AG04450 (cell line): ENCODE measurements at regions not wholly inside any gene's neighbourhood (a gene's known extent, or its start where the extent isn't known, plus 50 kb on each side); places are given as distances from the start of the nearest gene placed in this dataset.
"Not testable (repeated sequence)": the region's sequence is repeated elsewhere in the genome, so short reads cannot be mapped to it uniquely, and the experiment has no call there.

Experiments used
- CTCF ChIA-PET: fragments of 300-600, 350-600 bp; formaldehyde crosslinking; extraction: SDS; loops from one replicate; lab custom pipeline; 2022; ENCODE audit warnings: antibody characterized with exemption, inconsistent platforms; lab: Charles Lee
- POLR2A ChIA-PET: fragments of 350-600 bp; formaldehyde crosslinking; extraction: SDS; loops from one replicate; lab custom pipeline; 2021; ENCODE audit warnings: antibody characterized with exemption, inconsistent platforms; lab: Yijun Ruan, JAX
- DNase-seq: peaks from one replicate; pipeline ENCODE4 v3.0.0-alpha.2; 2011; ENCODE audit warnings: low read depth, low spot score
- H3K27ac ChIP-seq: one replicate; pipeline ENCODE4 v1.5.1; 2012; ENCODE audit warnings: low read depth, low read length, control low read depth
- H3K27me3 ChIP-seq: one replicate; pipeline ENCODE4 v1.6.0; 2012; ENCODE audit warnings: low read length; ENCODE audit not compliant: control insufficient read depth, insufficient read depth
- H3K4me3 ChIP-seq: 2 replicates; pipeline ENCODE4 v1.5.1; 2011; ENCODE audit warnings: mild to moderate bottlenecking, low read depth, low read length, control low read depth
- H3K9me3 ChIP-seq: 2 replicates; pipeline ENCODE4 v1.5.1; 2012; ENCODE audit warnings: low read length; ENCODE audit not compliant: control insufficient read depth, insufficient read depth
- CTCF ChIP-seq: IDR thresholded peaks from 2 replicates; pipeline ENCODE4 v1.5.1; 2011; ENCODE audit warnings: low read depth, low read length, control low read depth, inconsistent platforms

- Histone ChIP-seq H3K4me3 (no peak overlapping the region), H3K9me3 (no peaks in the 10 kb centered on the region), H3K27me3 (peaks cover 8% of the 10 kb centered on the region), H3K27ac (no peak overlapping the region)
- DNase-seq: no peak
- no peak for TF ChIP-seq CTCF
- POLR2A ChIA-PET: no interaction called here
- CTCF ChIA-PET: interaction anchor here (2.1 kb wide), 1 partner anchor 17 kb away, joined by 9 read pairs; no protein-coding TSS in a partner anchor
Measured at GRCh38 chr3:127438951-127439350, 151.1 kb upstream of the PRR20G start.

GRCh38 chr3:127438371-127438770 is 150.5 kb upstream of the PRR20G start:
- CTCF ChIA-PET: interaction anchor here (2.1 kb wide), 1 partner anchor 17 kb away, joined by 9 read pairs; no protein-coding TSS in a partner anchor
- Histone ChIP-seq H3K4me3 (no peak overlapping the region), H3K27ac (no peak overlapping the region), H3K27me3 (peaks cover 8% of the 10 kb centered on the region), H3K9me3 (no peaks in the 10 kb centered on the region)
- no peak for TF ChIP-seq CTCF
- POLR2A ChIA-PET: no interaction called here
- DNase-seq: no peak

- CTCF ChIA-PET, H3K4me3 ChIP-seq, H3K27ac ChIP-seq, POLR2A ChIA-PET, DNase-seq, H3K27me3 ChIP-seq, H3K9me3 ChIP-seq: not testable (repeated sequence)
Measured at GRCh38 chr3:127435299-127435698, 147.5 kb upstream of the PRR20G start.

- H3K9me3 ChIP-seq: no peaks in the 10 kb centered on the region
- DNase-seq: no peak
- H3K27ac ChIP-seq: no peak overlapping the region
- POLR2A ChIA-PET: no interaction called here
- H3K27me3 ChIP-seq: peaks cover 20% of the 10 kb centered on the region
- CTCF ChIA-PET: no interaction called here
- H3K4me3 ChIP-seq: no peak overlapping the region
- no peak for TF ChIP-seq CTCF
Measured at GRCh38 chr3:127431066-127431465, 143.2 kb upstream of the PRR20G start.

- ChIA-PET POLR2A (interaction anchor here (0.6 kb wide), 1 partner anchor 28 kb away, joined by 8 read pairs; no protein-coding TSS in a partner anchor), CTCF (interaction anchor here (1.0 kb wide), 1 partner anchor 27 kb away, joined by 5 read pairs; no protein-coding TSS in a partner anchor)
- H3K9me3 ChIP-seq: no peaks in the 10 kb centered on the region
- peaks cover 27% of the 10 kb centered on the region for H3K27me3 ChIP-seq
- no peak overlapping the region for H3K27ac ChIP-seq
- no peak overlapping the region for H3K4me3 ChIP-seq
- no peak for DNase-seq
- no peak for TF ChIP-seq CTCF
Measured at GRCh38 chr3:127428344-127428997, 140.6 kb upstream of the PRR20G start.
